Prostate gland (tissue), 2 donors: ENCODE measurements at regions not wholly inside any gene's neighbourhood (a gene's known extent, or its start where the extent isn't known, plus 50 kb on each side); places are given as distances from the start of the nearest gene placed in this dataset.

Experiments
- CTCF ChIP-seq, 4 experiments: fragments of 200-600 bp in 2 of 4; fragments of 450-650 bp in 2 of 4; sonication (generic) in 2 of 4; IDR thresholded peaks; 1 replicate in 3 of 4; 2 replicates in 1 of 4; pipeline ENCODE4 v1.5.1; 2016 to 2019; ENCODE audit warnings: antibody characterized with exemption in 4 of 4, mild to moderate bottlenecking in 2 of 4, moderate library complexity in 2 of 4
- POLR2A ChIP-seq: fragments of 450-650 bp; IDR thresholded peaks from one replicate; pipeline ENCODE4 v1.6.1; 2016; ENCODE audit warnings: antibody characterized with exemption, mild to moderate bottlenecking
- POLR2AphosphoS5 ChIP-seq: sonication (generic); formaldehyde crosslinking; IDR thresholded peaks from one replicate; pipeline ENCODE4 v1.6.1; 2017; ENCODE audit warnings: antibody characterized with exemption

- TF ChIP-seq CTCF (IDR thresholded peaks at IDR 0.05) (no peak), POLR2A (no peak), POLR2AphosphoS5 (no peak)
Measured at GRCh38 chr6:63023726-63024125, 187.5 kb upstream of the FKBP1C start.
